ENCODE measurements at regions not wholly inside any gene's neighbourhood (a gene's known extent, or its start where the extent isn't known, plus 50 kb on each side); places are given as distances from the start of the nearest gene placed in this dataset.
"Not testable (repeated sequence)": the region's sequence is repeated elsewhere in the genome, so short reads cannot be mapped to it uniquely, and the experiment has no call there.

GRCh38 chr9:102362470-102363132 is 624.2 kb upstream of the GRIN3A start:
- Histone ChIP-seq H3K36me3 (no peaks in the 10 kb centered on the region), H3K9me3 (no peaks in the 10 kb centered on the region; the same call in 1 of the 2 replicates), H3K4me3 (ENCODE audit: low read depth, low read length) (no peak overlapping the region), H3K4me1 (no peaks in the 10 kb centered on the region), H3K27me3 (no peaks in the 10 kb centered on the region)
- no peak for TF ChIP-seq CTCF (IDR thresholded peaks at IDR 0.05; ENCODE audit: low read depth, low read length)
- no peak for DNase-seq

- no peak for DNase-seq
- no peaks in the 10 kb centered on the region; the same call in 1 of the 2 replicates for H3K9me3 ChIP-seq
- TF ChIP-seq CTCF (IDR thresholded peaks at IDR 0.05; ENCODE audit: low read depth, low read length), result no peak
- H3K27me3 ChIP-seq, result no peaks in the 10 kb centered on the region
- no peaks in the 10 kb centered on the region for H3K36me3 ChIP-seq
- no peaks in the 10 kb centered on the region for H3K4me1 ChIP-seq
- H3K4me3 ChIP-seq (ENCODE audit: low read depth, low read length), result no peak overlapping the region
Measured at GRCh38 chr9:102360846-102361245, 622.4 kb upstream of the GRIN3A start.

- Histone ChIP-seq H3K36me3 (no peaks in the 10 kb centered on the region), H3K27me3 (no peaks in the 10 kb centered on the region), H3K9me3 (no peaks in the 10 kb centered on the region), H3K4me1 (no peaks in the 10 kb centered on the region), H3K4me3 (ENCODE audit: low read depth, low read length) (no peak overlapping the region)
- no peak for TF ChIP-seq CTCF (IDR thresholded peaks at IDR 0.05; ENCODE audit: low read depth, low read length)
- DNase-seq, result no peak
Measured at GRCh38 chr9:102355982-102356381, 617.5 kb upstream of the GRIN3A start.

DNA sequence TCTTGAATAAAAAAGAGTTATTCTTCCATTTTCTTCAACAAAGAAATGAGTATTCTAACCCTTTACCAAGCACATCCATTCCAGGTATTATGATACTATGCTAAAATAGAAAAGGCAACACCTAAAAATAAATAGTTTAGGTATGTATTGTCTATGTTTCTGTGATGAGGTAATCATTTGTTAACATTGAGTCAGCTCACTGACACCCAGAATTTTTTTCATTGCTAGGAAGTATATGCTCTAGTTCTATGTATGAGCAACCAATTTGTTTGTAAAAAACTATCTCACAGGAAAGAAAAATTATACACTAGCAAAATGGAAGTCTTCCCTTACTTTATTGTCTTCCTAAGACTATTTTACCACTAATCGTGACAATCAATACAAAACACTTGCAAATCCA is 615.6 kb upstream of the GRIN3A start:
- Histone ChIP-seq H3K27me3 (no peaks in the 10 kb centered on the region), H3K4me3 (ENCODE audit: low read depth, low read length) (no peak overlapping the region), H3K4me1 (no peaks in the 10 kb centered on the region), H3K36me3 (no peaks in the 10 kb centered on the region), H3K9me3 (no peaks in the 10 kb centered on the region)
- no peak for DNase-seq
- no peak for TF ChIP-seq CTCF (IDR thresholded peaks at IDR 0.05; ENCODE audit: low read depth, low read length)

DNA sequence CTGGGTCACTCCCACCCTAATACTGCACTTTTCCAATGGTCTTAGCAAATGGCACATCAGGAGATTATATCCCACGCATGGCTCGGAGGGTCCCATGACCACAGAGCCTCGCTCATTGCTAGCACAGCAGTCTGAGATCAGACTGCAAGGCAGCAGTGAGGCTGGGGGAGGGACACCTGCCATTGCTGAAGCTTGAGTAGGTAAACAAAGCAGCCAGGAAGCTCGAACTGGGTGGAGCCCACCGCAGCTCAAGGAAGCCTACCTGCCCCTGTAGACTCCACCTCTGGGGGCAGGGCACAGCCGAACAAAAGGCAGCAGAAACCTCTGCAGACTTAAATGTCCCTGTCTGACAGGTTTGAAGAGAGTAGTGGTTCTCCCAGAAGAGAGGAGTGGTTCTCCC is 599.0 kb upstream of the GRIN3A start:
- not testable (repeated sequence) for H3K9me3 ChIP-seq; H3K27me3 ChIP-seq; H3K4me1 ChIP-seq; DNase-seq; H3K4me3 ChIP-seq (ENCODE audit: low read depth, low read length); H3K36me3 ChIP-seq

DNA sequence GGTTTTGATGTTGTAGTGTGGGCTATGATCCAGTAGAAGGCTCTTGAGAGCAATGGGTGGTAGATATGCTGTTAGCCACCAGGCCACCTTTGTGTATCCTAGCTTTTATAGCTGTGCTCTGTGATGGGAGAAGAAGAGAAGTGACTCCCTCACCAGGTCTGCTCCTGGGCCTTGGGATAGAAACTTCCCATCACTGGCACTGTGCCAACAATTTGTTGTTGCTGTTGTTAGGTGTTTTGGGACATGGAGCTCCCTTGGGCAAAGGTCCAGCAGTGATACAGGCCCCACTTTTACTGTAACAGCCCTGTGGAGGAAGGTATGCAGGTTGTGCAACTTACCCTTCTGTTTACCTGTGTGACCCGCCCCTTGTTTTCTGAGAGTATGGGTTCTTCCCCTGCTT is 570.9 kb upstream of the GRIN3A start:
- no peaks in the 10 kb centered on the region for H3K9me3 ChIP-seq
- no peak for DNase-seq
- no peaks in the 10 kb centered on the region for H3K27me3 ChIP-seq
- no peak overlapping the region for H3K4me3 ChIP-seq (ENCODE audit: low read depth, low read length)
- no peak for TF ChIP-seq CTCF (IDR thresholded peaks at IDR 0.05; ENCODE audit: low read depth, low read length)
- H3K4me1 ChIP-seq, result no peaks in the 10 kb centered on the region
- no peaks in the 10 kb centered on the region for H3K36me3 ChIP-seq

DNA sequence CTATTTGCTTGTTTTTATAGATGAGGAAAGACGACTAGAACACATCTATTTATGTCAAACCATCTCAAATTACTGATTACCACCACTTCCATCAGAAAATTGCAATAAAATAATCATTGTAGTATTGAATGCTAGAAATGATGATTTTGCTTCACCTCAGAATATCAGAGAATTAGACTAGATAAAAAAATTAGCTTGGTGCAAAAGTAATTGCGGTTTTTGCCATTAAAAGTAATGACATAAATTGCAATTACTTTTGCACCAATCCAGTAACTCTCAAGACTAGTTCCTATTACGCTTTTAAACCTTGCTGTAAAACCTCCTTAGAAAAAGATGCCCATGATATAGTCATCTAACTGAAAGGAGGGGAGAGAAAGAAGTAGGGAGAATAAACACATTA is 556.7 kb upstream of the GRIN3A start:
- no peak for DNase-seq
- H3K9me3 ChIP-seq, result no peaks in the 10 kb centered on the region
- no peaks in the 10 kb centered on the region for H3K4me1 ChIP-seq
- no peaks in the 10 kb centered on the region for H3K36me3 ChIP-seq
- no peaks in the 10 kb centered on the region for H3K27me3 ChIP-seq
- TF ChIP-seq CTCF (IDR thresholded peaks at IDR 0.05; ENCODE audit: low read depth, low read length), result no peak
- H3K4me3 ChIP-seq (ENCODE audit: low read depth, low read length), result no peak overlapping the region

All from BE2C (cell line).